Astrocyte of the spinal cord (primary cell): ENCODE measurements at regions not wholly inside any gene's neighbourhood (a gene's known extent, or its start where the extent isn't known, plus 50 kb on each side); places are given as distances from the start of the nearest gene placed in this dataset.
A peak's percentile ranks its signal among the peaks of the same experiment; 100 is the strongest.
"Not testable (repeated sequence)": the region's sequence is repeated elsewhere in the genome, so short reads cannot be mapped to it uniquely, and the experiment has no call there.

Source experiments
- DNase-seq: peaks from one replicate; pipeline ENCODE4 v3.0.0; 2011; ENCODE audit warnings: low read depth, low spot score
- H3K4me3 ChIP-seq: 2 replicates; pipeline ENCODE4 v1.5.1; 2011; ENCODE audit warnings: low read depth, mild to moderate bottlenecking, low read length, moderate library complexity
- in situ Hi-C: cut with HindIII; loops from 2 replicates; pipeline ENCODE4 v1.10.0; 2017; ENCODE audit warnings: low sequenced_read_pairs
- TF ChIP-seq, protein P1 (sequence below): IDR thresholded peaks from 2 replicates; pipeline ENCODE4 v1.5.1; 2012; ENCODE audit warnings: low read depth, mild to moderate bottlenecking, low read length, inconsistent platforms

GRCh38 chr12:88367231-88367630 lies 213.0 kb downstream of the KITLG start:
- TF ChIP-seq, protein P1, sequence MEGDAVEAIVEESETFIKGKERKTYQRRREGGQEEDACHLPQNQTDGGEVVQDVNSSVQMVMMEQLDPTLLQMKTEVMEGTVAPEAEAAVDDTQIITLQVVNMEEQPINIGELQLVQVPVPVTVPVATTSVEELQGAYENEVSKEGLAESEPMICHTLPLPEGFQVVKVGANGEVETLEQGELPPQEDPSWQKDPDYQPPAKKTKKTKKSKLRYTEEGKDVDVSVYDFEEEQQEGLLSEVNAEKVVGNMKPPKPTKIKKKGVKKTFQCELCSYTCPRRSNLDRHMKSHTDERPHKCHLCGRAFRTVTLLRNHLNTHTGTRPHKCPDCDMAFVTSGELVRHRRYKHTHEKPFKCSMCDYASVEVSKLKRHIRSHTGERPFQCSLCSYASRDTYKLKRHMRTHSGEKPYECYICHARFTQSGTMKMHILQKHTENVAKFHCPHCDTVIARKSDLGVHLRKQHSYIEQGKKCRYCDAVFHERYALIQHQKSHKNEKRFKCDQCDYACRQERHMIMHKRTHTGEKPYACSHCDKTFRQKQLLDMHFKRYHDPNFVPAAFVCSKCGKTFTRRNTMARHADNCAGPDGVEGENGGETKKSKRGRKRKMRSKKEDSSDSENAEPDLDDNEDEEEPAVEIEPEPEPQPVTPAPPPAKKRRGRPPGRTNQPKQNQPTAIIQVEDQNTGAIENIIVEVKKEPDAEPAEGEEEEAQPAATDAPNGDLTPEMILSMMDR, result no peak
- no peak for DNase-seq
- H3K4me3 ChIP-seq, result no peak overlapping the region
- in situ Hi-C loops, result no loop called here

DNA sequence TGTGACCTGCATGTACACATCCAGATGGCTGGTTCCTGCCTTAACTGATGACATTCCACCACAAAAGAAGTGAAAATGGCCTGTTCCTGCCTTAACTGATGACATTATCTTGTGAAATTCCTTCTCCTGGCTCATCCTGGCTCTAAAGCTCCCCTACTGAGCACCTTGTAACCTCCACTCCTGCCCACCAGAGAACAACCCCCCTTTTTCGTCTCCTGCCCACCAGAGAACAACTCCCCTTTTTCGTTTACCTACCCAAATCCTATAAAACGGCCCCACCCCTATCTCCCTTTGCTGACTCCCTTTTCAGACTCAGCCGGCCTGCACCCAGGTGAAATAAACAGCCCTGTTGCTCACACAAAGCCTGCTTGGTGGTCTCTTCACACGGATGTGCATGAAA lies 212.2 kb downstream of the KITLG start:
- in situ Hi-C loops, DNase-seq, H3K4me3 ChIP-seq: not testable (repeated sequence)

- no peak overlapping the region for H3K4me3 ChIP-seq
- DNase-seq, result peak; percentile 23
- TF ChIP-seq, protein P1, result no peak
- in situ Hi-C loops, result no loop called here
Measured at GRCh38 chr12:88371416-88372183, 208.7 kb downstream of the KITLG start.

GRCh38 chr12:88375306-88376305 lies 204.7 kb downstream of the KITLG start:
- in situ Hi-C loops, result no loop called here
- TF ChIP-seq, protein P1, result no peak
- no peak overlapping the region for H3K4me3 ChIP-seq
- DNase-seq, result no peak

DNA sequence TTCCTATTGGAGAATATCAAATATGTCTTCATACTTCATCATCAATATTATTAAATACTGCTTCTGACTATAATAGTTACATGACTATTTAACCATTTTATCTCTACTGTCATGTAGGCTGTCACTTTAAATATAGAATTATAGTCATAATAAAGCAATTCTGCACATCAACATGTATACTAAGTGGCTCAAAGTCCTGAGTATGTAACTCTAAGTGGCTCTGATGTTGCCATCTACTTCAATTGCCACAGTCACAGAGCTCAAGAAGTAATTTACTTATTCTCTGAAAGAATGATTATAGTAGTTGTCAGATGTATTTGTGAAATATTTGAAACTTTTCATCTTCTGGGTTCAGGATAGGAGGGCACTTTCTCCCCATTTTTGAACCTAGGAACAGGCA lies 202.3 kb downstream of the KITLG start:
- in situ Hi-C loops, result no loop called here

GRCh38 chr12:88381466-88381865 lies 198.8 kb downstream of the KITLG start:
- no peak overlapping the region for H3K4me3 ChIP-seq
- in situ Hi-C loops, result no loop called here
- DNase-seq, result no peak
- TF ChIP-seq, protein P1, result no peak

More for the DNA sequence above, 202.3 kb downstream of the KITLG start:
- TF ChIP-seq, protein P1, result no peak
- DNase-seq, result no peak
- no peak overlapping the region for H3K4me3 ChIP-seq

- DNase-seq, result no peak
- TF ChIP-seq, protein P1, result no peak
- in situ Hi-C loops, result no loop called here
- H3K4me3 ChIP-seq, result no peak overlapping the region
Measured at GRCh38 chr12:88383405-88383804, 196.9 kb downstream of the KITLG start.
